ENCODE measurements at regions not wholly inside any gene's neighbourhood (a gene's known extent, or its start where the extent isn't known, plus 50 kb on each side); places are given as distances from the start of the nearest gene placed in this dataset.

DNA sequence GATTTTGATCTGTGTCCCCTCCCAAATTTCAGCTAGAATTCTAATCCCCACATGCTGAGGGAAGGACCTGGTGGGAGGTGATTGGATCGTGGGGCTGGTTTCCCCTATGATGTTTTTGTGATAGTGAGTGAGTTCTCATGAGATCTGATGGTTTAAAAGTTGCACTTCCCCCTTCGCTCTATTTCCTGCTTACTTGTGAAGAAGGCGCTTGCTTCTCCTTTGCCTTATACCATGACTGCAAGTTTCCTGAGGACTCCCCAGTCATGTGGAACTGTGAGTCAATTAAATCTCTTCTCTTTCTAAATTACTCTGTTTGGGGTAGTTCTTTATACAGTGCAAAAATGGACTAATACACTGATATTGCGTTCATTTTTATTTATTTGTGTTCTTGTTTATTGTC is 636.8 kb upstream of the LINC00305 start:
- no peak for DNase-seq (ENCODE audit: low spot score)
- TF ChIP-seq OVOL2 (CRISPR knock-in tag; IDR thresholded peaks at IDR 0.05; ENCODE audit: borderline replicate concordance) (no peak), HMGXB4 (CRISPR knock-in tag; IDR thresholded peaks at IDR 0.05) (no peak)
- no peak overlapping the region for H3K4me3 Mint-ChIP-seq
- no peak for ATAC-seq
- no peaks in the 10 kb centered on the region for H3K36me3 Mint-ChIP-seq
- CTCF ChIA-PET, result no interaction called here
- H3K4me1 Mint-ChIP-seq, result no peaks in the 10 kb centered on the region
- no peaks in the 10 kb centered on the region for H3K27me3 Mint-ChIP-seq (ENCODE audit: low read depth)
- H3K9me3 Mint-ChIP-seq, result peaks cover 13% of the 10 kb centered on the region; the same call in 1 of the 2 replicates
- POLR2A ChIA-PET, result no interaction called here
- H3K27ac Mint-ChIP-seq, result no peak overlapping the region

DNA sequence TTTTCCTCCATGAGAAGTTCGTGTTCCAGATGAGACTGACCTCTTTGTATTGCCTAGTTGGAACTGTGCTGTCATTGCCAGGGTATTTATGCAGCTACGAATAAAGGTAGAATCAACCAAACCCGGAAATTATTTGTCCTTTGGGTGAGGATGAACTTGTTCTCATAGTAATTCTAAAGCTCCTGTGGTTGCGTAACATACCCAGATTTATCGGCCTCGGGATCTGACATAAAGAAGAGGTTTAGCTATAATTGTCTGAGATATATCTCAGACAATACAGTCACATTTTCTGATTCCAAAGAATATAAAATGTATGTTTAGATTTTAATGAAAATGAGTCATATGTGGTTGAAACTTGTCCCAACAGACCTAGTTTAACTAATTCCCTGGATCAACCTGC is 628.7 kb upstream of the LINC00305 start:
- Mint-ChIP-seq H3K9me3 (peaks cover 12% of the 10 kb centered on the region), H3K27ac (no peak overlapping the region), H3K36me3 (no peaks in the 10 kb centered on the region), H3K4me1 (peaks cover 7% of the 10 kb centered on the region), H3K4me3 (no peak overlapping the region), H3K27me3 (ENCODE audit: low read depth) (no peaks in the 10 kb centered on the region)
- ChIA-PET POLR2A (no interaction called here), CTCF (interaction anchor here (1.3 kb wide), 1 partner anchor 814 kb away, joined by 3 read pairs; no protein-coding TSS in a partner anchor)
- ATAC-seq (no peak), DNase-seq (ENCODE audit: low spot score) (no peak)
- TF ChIP-seq CBFB (CRISPR knock-in tag; IDR thresholded peaks at IDR 0.05; ENCODE audit: low read depth) (no peak), ZNF219 (CRISPR knock-in tag; IDR thresholded peaks at IDR 0.05; ENCODE audit: borderline replicate concordance) (no peak), NR2C2 (CRISPR knock-in tag; IDR thresholded peaks at IDR 0.05) (no peak), MYBL2 (CRISPR knock-in tag; IDR thresholded peaks at IDR 0.05) (no peak), CTCF (IDR thresholded peaks at IDR 0.05) (no peak), IRF1 (CRISPR knock-in tag; IDR thresholded peaks at IDR 0.05) (no peak)
- TF ChIP-seq, protein P1, sequence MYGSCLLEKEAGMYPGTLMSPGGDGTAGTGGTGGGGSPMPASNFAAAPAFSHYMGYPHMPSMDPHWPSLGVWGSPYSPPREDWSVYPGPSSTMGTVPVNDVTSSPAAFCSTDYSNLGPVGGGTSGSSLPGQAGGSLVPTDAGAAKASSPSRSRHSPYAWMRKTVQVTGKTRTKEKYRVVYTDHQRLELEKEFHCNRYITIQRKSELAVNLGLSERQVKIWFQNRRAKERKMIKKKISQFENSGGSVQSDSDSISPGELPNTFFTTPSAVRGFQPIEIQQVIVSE (CRISPR knock-in tag; IDR thresholded peaks at IDR 0.05; ENCODE audit: borderline replicate concordance), result no peak
- TF ChIP-seq, protein P2, sequence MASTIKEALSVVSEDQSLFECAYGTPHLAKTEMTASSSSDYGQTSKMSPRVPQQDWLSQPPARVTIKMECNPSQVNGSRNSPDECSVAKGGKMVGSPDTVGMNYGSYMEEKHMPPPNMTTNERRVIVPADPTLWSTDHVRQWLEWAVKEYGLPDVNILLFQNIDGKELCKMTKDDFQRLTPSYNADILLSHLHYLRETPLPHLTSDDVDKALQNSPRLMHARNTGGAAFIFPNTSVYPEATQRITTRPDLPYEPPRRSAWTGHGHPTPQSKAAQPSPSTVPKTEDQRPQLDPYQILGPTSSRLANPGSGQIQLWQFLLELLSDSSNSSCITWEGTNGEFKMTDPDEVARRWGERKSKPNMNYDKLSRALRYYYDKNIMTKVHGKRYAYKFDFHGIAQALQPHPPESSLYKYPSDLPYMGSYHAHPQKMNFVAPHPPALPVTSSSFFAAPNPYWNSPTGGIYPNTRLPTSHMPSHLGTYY (CRISPR knock-in tag; IDR thresholded peaks at IDR 0.05), result no peak
- TF ChIP-seq, protein P3, sequence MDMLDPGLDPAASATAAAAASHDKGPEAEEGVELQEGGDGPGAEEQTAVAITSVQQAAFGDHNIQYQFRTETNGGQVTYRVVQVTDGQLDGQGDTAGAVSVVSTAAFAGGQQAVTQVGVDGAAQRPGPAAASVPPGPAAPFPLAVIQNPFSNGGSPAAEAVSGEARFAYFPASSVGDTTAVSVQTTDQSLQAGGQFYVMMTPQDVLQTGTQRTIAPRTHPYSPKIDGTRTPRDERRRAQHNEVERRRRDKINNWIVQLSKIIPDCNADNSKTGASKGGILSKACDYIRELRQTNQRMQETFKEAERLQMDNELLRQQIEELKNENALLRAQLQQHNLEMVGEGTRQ (CRISPR knock-in tag; IDR thresholded peaks at IDR 0.05), result no peak

- POLR2A ChIA-PET, result no interaction called here
- H3K27ac Mint-ChIP-seq, result no peak overlapping the region
- no peaks in the 10 kb centered on the region for H3K4me1 Mint-ChIP-seq
- DNase-seq (ENCODE audit: low spot score) (no peak), ATAC-seq (no peak)
- no peaks in the 10 kb centered on the region for H3K27me3 Mint-ChIP-seq (ENCODE audit: low read depth)
- no peaks in the 10 kb centered on the region for H3K36me3 Mint-ChIP-seq
- peaks cover 11% of the 10 kb centered on the region for H3K9me3 Mint-ChIP-seq
- no peak overlapping the region for H3K4me3 Mint-ChIP-seq
- CTCF ChIA-PET, result no interaction called here
- TF ChIP-seq ZNF396 (CRISPR knock-in tag; IDR thresholded peaks at IDR 0.05; ENCODE audit: borderline replicate concordance), result no peak
- TF ChIP-seq, protein P4, sequence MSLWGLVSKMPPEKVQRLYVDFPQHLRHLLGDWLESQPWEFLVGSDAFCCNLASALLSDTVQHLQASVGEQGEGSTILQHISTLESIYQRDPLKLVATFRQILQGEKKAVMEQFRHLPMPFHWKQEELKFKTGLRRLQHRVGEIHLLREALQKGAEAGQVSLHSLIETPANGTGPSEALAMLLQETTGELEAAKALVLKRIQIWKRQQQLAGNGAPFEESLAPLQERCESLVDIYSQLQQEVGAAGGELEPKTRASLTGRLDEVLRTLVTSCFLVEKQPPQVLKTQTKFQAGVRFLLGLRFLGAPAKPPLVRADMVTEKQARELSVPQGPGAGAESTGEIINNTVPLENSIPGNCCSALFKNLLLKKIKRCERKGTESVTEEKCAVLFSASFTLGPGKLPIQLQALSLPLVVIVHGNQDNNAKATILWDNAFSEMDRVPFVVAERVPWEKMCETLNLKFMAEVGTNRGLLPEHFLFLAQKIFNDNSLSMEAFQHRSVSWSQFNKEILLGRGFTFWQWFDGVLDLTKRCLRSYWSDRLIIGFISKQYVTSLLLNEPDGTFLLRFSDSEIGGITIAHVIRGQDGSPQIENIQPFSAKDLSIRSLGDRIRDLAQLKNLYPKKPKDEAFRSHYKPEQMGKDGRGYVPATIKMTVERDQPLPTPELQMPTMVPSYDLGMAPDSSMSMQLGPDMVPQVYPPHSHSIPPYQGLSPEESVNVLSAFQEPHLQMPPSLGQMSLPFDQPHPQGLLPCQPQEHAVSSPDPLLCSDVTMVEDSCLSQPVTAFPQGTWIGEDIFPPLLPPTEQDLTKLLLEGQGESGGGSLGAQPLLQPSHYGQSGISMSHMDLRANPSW (CRISPR knock-in tag; conservative IDR thresholded peaks at IDR 0.05; ENCODE audit: low read depth), result no peak
- TF ChIP-seq, protein P5, sequence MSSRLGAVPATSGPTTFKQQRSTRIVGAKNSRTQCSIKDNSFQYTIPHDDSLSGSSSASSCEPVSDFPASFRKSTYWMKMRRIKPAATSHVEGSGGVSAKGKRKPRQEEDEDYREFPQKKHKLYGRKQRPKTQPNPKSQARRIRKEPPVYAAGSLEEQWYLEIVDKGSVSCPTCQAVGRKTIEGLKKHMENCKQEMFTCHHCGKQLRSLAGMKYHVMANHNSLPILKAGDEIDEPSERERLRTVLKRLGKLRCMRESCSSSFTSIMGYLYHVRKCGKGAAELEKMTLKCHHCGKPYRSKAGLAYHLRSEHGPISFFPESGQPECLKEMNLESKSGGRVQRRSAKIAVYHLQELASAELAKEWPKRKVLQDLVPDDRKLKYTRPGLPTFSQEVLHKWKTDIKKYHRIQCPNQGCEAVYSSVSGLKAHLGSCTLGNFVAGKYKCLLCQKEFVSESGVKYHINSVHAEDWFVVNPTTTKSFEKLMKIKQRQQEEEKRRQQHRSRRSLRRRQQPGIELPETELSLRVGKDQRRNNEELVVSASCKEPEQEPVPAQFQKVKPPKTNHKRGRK (CRISPR knock-in tag; IDR thresholded peaks at IDR 0.05; ENCODE audit: borderline replicate concordance), result no peak
- no peak for TF ChIP-seq TEAD4 (CRISPR knock-in tag; IDR thresholded peaks at IDR 0.05)
- no peak for TF ChIP-seq FOXJ3 (CRISPR knock-in tag; IDR thresholded peaks at IDR 0.05; ENCODE audit: borderline replicate concordance)
- no peak for TF ChIP-seq SP1 (CRISPR knock-in tag; conservative IDR thresholded peaks at IDR 0.05)
- no peak for TF ChIP-seq NFATC4 (CRISPR knock-in tag; IDR thresholded peaks at IDR 0.05)
These were observed 617.0 kb upstream of the LINC00305 start for GRCh38 chr18:64765908-64766307.
